RPMI8226 (cell line): ENCODE measurements at regions not wholly inside any gene's neighbourhood (a gene's known extent, or its start where the extent isn't known, plus 50 kb on each side); places are given as distances from the start of the nearest gene placed in this dataset.

Experiments used
- DNase-seq: peaks from one replicate; pipeline ENCODE4 v3.0.0-alpha.2; 2015

DNA sequence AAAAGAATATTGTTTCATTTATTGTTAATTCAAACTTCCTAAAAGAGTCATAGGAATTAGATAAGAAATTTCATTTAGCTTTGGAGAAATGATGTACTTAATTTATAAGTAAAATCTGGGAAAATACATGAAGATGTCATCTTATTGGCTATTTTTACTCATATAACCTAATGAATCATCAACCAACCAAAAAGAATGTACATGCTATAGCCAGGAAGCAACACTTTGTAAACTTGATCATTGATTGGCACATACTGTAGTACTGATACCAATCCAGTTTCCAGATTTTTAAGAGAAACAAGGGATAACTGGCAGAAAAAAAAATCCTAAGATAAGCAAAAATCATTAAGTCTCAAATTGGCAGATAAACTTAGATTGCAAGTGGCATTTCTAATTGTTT is 207.9 kb upstream of the CDIN1 start:
- DNase-seq, result no peak

DNA sequence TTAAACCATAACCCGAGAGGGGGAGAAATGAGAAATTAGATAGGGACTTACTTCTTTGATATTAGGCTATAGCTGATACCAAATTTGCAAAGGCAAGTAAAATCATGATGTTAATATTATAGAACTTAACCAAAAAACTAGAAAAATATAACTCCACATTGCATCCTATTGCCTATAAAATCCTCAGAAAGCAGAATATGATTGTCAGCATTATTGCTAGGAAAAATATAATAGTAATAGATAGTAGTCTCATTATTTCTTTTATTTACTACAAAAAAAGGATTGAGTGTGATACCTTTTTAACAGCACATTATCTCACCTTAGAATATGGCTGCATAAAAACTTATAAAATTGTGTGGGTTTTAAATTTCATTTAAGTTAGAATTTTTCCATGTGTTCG is 206.5 kb upstream of the CDIN1 start:
- DNase-seq, result no peak

DNA sequence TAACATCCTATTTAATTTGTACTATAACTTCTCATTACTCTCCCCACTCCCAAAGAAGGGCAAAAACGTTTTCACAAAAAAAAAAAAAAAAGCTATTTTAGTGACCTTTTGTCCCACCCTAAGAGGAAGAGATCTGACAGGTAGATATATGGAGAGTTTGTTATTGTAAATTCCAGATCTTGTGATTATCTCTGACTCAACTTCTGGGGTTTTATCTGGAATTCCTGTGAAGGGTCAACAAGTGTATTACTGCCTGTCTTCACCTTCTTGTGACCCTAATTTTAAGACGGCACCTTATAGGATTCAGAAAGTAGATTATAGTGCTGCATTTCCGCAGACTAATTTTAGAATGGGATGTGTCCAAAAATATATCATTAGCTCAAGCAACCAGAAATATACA is 205.9 kb upstream of the CDIN1 start:
- no peak for DNase-seq

DNA sequence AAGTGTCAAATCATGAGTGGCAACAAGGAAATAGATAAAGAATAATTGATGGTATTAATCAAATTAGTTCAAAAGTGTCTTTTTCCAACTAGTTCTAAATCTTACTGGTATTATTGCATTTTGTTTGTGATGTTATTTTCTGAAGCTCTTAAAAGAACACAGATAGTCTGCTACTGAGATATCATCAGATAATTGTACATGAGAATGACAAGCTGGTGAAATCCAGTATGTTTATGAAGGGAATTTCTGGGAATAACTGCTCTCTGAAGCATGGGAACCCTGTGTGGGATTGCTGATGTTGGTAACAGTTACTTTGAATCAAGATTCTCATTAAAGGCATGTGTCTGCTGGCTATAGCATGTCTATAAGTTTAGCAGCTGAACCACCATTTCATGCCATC is 190.3 kb upstream of the CDIN1 start:
- no peak for DNase-seq

DNA sequence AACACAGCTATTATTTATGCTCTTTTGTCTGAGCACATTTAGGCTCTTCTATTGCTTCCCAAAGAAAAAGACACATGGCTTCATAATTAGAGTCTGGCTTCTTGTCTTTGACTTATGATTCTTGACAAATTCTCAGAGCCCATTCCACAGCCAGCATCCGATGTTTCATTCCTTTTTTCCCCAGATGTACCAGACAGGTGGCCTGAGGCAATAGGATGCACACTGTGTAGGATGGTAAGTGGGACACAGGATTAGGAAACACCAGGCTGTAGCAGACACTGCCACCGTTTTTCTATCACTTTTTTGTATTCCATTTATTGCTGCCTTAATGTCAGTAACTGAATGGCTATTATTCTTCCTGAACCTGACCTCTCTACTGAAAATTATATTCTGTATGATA is 188.9 kb upstream of the CDIN1 start:
- DNase-seq, result no peak

DNA sequence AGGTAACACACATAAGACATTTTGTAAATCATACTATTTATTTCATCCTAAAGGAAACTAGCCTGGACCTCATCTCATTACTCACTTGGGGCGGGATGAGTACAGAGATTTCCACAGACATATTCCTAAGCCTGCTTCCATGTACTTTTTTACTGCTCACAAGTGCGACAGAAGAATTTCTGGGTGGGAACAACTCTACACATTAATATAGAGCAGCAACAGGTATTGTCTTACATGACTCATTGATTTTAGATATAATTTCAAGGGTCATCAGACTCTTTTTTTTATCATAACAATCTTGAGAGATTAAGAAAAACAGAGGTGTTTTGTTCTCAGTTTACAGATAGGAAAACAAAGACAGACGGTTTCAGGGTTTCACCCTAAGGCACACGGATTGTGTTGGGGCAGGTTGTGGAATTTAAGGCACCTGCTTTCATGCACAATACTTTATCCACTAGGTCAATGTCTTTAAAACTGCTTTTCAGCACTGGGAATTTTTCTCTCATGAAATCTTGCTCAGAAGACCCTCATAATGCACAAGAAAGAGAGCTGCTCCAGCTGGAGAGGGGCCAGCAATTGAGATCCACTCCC is 186.7 kb upstream of the CDIN1 start:
- DNase-seq, result no peak

DNA sequence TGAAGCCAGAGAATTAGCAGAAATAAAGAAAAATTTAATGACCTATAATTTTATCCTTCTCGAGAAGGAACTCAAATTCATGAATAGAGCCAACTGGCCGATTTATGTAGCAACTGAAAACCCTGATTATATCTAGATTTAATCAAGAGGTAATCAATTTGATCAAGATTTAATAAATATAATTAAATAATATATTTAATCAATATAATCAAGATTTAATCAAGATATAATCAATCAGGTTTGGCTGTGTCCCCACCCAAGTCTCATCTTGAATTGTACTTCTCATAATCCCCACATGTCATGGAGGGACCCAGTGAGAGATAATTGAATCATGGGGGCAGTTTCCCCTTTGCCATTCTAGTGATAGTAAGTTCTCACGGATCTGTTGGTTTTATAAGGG is 181.2 kb upstream of the CDIN1 start:
- DNase-seq, result no peak

DNA sequence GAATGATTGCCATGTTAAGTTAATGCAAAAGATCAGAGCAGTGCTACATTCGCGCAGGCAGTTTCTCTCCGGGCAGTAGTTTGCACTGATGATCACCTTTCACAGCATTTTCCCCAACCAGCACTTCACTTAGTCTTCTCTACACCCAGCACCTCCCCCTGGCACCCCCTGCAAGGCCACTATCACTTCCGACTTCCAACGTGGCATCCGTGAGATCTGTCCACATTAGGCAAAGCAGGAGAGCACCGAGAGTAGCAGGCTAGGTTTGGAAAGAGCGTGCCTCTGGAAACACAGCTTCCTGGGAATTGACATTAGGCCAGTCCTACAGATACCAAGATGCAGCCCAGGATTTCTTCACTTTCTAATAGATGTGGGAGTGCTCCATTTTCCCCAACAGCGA is 180.2 kb upstream of the CDIN1 start:
- DNase-seq, result no peak

DNA sequence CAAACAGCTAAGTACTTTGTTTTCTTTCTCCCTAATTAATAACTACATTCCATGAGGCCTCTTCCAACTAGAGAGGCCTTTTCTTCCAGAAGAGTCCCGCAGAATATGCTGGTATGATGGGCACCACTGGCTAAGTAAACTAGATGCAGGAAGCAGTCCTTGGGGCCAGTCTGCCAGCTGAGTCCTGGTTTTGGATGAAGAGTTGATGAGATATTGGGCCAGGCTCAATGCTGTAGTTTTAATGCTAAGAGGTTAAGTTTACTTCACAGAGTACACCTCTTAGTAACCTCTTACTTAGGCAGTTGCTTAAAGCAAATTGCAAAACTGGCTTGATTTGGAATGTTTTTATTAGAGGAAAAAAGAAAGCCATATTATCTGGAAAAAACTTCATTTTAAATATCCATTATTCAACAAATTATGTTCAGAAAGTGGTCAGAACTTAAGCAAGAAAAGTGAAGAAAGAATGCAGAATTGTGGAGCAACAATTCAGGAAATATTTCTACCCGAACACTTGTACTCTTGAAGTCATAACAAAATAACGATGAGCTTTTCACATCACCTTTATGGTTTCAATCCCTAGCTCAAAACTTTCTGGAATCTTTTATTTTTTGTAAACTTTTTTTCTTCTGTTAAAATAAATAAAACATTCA is 178.4 kb upstream of the CDIN1 start:
- DNase-seq, result no peak

DNA sequence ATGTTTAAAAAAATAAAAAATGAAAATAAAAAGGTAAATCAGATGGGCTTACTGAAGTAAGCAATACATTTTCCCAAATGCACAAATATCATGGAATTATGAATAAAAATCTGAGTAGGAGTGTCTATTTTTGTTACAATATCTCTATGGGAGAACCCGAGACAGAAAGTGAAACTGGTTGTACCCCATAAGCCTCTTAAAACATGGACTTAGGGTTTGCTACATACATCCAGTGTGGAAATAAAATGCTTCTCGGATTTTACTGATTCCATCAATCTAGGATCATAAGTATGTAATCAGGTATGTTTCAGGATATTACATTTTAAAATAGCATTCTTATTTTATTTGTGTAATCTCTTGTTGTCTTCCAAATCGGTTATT is 177.8 kb upstream of the CDIN1 start:
- DNase-seq, result no peak

DNA sequence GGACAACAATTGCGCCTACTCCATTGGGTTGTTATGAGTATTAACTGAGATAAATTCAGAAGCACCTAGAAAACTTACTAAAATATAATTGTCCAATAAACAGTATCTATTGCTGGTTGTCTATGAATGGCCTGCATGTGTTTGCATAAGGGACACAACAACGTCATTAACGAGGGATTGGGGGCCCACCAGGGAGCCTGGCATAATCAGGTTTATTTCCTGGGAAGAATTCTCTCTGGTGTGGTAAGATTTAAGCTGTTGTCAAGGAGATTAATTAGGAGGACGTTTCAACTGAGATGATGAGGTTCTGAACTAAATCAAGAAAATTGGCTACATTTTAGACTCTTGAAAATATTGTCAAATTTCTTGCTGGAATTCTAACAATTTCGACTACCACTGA is 176.1 kb upstream of the CDIN1 start:
- DNase-seq, result no peak

DNA sequence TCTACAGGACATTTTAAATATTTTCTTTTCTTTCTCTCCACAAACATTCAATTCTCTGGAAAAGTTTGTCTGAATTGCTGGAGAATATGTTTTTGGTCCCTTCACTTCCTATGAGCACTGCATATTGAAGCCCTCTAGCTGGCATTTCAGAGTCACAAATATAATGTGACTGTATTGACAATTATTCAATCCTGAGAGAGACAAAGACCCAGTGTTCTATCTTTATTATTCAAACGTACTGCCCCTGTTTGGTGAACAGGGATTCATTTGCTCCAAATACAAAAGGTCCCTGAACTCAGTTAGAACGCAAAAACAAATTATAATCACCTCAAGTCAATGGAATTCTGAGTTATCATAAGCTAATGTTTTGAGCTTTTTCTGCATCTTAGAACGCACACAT is 173.1 kb upstream of the CDIN1 start:
- no peak for DNase-seq

DNA sequence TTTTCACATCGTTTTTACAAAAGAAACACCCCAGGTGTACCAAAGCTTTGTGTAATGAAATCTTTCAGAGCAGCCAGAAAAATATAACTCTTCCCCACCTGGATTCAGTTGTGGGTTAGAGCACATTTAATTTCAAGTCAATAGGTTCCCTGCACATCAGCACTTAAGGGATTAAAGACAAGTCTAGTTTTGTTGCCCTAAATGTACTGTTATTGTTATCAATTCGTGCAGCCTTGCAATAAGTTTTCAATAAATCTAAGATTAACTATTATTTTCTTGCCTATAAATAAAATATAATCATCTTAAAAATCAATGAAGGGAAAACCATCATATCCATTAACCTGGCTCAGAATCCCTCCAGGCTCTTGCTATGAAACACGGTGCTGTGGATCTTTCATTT is 172.5 kb upstream of the CDIN1 start:
- DNase-seq, result no peak

DNA sequence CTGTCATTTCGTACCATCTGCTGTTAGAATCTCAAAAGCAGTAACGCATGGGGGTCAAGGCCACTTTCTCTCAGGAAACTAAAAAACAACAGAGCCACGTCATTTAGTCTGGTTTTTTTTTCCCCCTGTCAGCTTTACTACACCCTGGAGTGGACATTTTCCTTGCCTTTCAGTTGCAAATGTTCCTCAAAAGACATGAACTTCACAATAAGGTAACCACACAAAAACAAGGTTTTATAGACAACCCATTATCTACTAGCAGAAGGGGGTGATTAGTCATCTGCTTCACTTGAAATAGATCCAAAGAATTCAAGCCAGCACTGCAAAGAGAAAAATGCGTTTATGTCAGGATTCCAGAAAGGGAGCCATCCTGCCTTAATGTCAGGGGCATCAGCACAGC is 171.8 kb upstream of the CDIN1 start:
- no peak for DNase-seq

DNA sequence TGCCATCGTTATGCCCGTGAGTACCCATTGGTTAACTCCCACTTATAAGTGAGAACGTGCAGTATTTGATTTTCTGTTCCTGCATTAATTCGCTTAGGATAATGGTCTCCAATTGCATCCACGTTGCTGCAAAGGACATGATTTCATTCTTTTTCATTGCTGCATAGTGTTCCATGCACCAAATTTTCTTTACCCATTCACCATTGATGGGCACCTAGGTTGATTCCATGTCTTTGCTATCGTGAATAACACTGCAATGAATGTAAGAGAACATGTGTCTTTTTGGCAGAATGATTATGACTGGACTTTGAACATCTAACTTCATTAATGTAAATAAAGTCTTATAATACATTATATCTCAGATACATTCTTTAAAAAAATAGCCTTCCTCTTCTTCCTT is 169.6 kb upstream of the CDIN1 start:
- DNase-seq, result no peak

DNA sequence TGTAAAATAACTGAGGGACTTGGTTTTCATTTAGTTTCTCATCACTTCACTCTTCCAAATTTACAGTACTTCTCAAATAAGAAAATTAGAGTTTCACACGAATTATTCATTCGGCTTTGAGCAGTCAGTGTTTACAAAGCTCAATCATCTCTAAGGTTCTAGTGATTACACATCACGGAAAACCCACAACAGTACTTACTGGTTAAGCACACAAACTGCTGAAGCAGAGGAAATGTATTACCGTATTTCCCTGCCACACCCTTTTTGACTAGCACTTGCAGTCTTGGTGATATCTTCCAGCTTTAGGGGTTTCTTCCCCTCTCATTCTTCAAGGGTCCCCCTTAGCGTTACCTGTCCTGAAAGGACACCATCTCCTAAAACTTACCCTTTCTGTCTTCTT is 164.8 kb upstream of the CDIN1 start:
- DNase-seq, result no peak

DNA sequence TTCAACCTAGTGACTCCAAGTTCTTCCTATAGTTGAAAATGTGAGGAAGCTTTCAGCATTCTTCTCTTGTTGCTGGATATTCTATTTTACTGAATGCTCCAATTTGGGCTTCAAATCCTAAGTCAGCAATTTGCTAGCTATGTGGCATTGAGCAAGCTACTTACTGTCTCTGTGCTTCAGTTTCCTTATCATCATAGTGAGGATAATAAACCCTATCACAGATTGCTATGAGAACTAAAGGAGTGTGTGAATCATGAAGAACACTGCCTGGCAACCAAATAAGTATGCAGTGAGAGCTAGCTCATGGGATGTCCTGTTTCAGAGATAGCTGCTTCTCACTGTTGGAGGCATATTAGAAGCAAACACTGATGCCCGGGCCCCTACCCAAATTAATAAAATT is 163.8 kb upstream of the CDIN1 start:
- DNase-seq, result no peak

DNA sequence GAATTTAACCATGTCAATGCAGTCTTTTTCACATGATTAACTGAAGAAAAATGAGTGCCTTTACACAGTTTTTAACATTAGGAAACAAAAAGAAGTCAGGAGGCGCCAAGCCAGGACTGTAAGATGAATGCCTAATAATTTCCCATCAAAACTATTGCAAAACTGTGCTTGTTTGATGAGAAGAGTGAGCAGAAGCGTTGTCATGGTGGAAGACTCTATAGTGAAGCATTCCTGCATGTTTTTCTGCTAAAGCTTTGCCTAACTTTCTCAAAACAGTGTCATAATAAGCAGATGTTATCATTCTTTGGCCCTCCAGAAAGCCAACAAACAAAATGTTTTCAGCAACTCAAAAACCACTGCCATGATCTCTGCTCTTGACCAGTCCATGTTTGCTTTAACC is 156.8 kb upstream of the CDIN1 start:
- DNase-seq, result no peak

DNA sequence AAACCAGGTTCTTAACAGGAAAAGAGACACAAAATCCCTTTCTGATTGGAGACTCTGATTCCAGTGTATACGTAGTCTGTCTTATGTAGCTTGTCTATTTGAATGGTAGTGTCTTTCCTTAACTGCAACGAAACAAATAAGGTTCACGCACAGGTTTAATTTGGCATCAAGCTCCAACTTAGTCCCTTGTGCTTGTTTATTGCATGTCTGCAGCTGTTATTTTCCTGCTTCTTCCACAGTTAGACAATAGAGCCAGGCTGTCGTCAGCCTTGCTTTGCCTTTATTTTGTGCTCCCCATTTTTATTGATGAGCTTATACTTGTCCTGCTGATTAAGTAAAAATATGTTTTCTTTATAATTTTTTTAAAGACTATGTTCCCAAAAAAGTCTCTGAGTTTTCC is 152.7 kb upstream of the CDIN1 start:
- DNase-seq, result no peak

DNA sequence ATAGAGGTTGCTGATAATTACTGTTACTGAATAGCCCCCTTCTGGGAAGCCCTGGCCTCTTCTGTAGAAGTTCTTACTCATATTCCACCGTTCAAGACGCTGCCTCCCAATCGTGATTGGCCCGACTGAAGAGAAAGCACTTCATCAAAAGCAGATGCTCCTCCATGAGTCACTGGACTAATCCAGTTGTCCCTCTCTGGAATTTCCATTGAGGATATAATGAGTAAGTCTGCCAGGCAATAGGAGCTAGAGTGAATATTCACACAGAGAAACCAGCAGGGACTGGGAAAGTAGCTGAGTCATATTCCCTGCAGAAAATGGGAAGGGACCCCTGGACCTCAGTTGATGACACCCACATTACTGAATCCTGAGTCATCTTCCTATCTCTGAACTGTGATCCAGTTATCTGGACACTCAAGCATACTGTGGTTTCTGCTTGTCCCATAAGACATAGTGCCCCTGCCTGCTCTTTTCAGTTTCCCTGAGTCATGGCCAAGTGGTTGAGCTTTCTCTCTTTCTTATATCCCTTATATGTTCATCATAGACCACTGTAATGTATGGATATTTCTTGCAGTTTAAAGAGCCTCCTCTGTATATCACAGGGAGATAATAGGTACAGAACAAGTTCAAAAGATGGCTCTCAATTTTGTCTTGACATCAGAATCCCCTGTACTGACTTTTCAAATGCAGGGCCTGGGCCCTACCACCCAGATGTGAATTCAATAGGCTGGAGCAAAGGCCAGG is 151.2 kb upstream of the CDIN1 start:
- DNase-seq, result no peak

DNA sequence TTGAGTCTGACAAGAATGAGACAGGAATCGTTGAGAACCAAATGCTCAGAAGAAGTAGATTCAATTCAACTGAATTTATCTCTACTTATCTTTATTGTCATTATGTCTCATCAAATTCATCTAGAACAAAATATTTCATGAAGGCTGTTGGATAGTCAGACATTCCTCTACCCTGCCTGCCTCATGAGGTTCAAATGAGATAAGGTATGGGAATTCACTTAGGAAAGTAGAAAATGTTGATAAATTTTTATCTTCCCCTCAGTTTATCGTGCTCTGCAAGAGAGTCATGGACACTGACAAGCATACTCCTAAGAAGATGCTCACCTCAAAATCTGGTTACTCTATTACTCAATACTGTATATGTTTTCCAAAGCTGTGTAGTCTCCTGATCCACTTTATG is 149.7 kb upstream of the CDIN1 start:
- no peak for DNase-seq

DNA sequence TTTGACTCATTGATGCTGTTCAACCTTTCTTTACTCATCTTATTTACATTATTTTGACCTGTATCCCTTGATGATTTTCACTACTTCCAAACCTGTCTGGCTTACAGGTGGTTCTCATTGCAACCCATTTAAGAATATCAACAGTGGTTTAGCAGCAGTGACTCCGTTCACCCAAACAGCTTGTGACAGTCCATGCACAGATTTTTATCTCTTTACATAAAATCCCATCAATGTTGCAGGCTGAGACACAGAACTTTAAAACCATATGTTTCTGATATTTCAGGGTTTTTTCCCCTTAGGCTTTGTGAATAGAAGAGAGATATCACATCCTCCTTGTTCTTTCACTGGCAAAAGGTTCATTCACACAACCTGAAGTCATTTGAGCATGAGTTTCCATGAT is 149.1 kb upstream of the CDIN1 start:
- DNase-seq, result no peak

DNA sequence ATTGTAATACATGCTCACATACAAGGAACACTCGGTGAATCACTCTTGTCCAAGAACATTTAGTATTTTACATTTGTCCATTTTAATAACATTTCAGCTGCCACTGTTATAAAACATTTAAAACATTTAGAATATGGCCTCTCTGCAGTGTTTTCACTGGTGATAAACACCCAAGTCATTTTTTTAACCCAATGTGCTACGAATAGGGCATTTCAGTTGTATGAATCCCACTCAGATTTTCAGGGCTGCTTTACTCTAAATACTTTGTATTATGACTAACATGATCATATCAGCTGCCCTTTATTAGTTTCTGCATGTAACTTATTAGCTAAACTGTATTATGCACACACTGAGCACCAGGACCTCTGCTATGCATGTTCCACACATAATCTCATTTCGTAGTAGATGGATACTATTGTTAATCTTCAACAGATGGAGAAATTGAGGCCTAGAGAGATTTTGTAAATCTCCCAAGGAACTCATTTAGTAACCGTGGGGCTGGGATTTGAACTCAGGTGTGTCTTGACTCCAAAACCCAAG is 148.6 kb upstream of the CDIN1 start:
- DNase-seq, result no peak

DNA sequence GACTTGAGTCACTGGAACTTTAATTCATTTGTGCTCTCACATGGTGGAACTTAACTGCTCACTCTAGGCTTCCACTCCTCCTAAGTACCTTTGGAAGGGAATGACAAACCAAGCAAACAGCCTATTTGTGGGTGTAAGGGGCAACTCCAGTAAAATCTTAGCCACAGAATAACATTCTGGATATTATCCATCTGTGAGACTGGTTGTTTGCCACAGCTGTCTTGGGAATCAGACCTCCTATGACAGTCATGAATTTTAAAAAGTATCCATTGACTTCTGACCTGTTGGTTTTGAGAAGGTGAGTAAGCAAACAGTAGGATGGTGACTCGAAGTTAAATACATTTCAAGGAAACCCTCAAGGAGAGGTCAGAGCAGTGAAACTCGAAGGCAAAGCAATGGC is 147.3 kb upstream of the CDIN1 start:
- DNase-seq, result no peak

DNA sequence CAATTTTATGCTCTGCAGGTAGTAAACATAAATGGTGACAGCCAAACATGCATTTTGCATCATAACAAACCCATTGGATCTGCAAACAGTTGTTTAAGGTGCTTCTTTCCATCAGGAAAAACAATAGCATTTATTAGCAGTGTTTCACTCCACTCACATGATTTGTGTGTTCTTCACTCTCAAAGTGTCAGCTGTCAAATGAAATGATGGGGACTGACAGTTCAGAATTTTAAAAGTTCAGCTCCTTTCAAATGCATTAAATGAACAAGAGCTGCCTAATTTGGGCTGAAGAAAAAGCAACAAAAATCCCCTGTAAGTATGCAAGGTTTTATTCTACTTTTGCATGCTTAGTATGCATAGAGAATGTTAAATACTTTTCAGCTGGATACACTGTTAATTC is 145.2 kb upstream of the CDIN1 start:
- DNase-seq, result no peak
